HL-60 (cell line): ENCODE measurements at regions not wholly inside any gene's neighbourhood (a gene's known extent, or its start where the extent isn't known, plus 50 kb on each side); places are given as distances from the start of the nearest gene placed in this dataset.

Experiments used
- DNase-seq, 2 experiments: peaks; one replicate each; pipeline ENCODE4 v3.0.0-alpha.2; 2010 to 2020; ENCODE audit warnings: low read depth in 1 of 2, low spot score in 1 of 2
- H3K27ac ChIP-seq: fragments of 250-450 bp; sonication (Bioruptor Pico); replicated peaks from 2 replicates; pipeline ENCODE4 v1.5.1; 2020; ENCODE audit warnings: mild to moderate bottlenecking, moderate library complexity
- H3K27me3 ChIP-seq: fragments of 250-450 bp; sonication (Bioruptor Pico); 2 replicates; pipeline ENCODE4 v1.5.1; 2021; ENCODE audit warnings: mild to moderate bottlenecking, moderate library complexity; ENCODE audit not compliant: insufficient read depth, poor library complexity, severe bottlenecking
- H3K4me3 ChIP-seq: replicated peaks from 2 replicates; pipeline ENCODE4 v1.5.1; 2011; ENCODE audit warnings: mild to moderate bottlenecking, control low read depth, low read length; ENCODE audit not compliant: insufficient read depth
- CTCF ChIP-seq: IDR thresholded peaks from one replicate; pipeline ENCODE4 v1.5.1; 2011; ENCODE audit warnings: low read length, control low read depth, inconsistent platforms; ENCODE audit not compliant: insufficient read depth
- GABPA ChIP-seq: IDR thresholded peaks from 2 replicates; pipeline ENCODE4 v1.6.1; 2012; ENCODE audit warnings: low read depth
- POLR2AphosphoS5 ChIP-seq: IDR thresholded peaks from 2 replicates; pipeline ENCODE4 v1.6.1; 2012; ENCODE audit warnings: low read depth
- SPI1 ChIP-seq: IDR thresholded peaks from 2 replicates; pipeline ENCODE4 v1.6.1; 2012; ENCODE audit warnings: low read depth, mild to moderate bottlenecking, borderline replicate concordance
- TF ChIP-seq, protein P1 (sequence below): IDR thresholded peaks from 2 replicates; pipeline ENCODE4 v1.6.1; 2012; ENCODE audit warnings: low read depth; ENCODE audit not compliant: insufficient replicate concordance

- Histone ChIP-seq H3K27me3 (no peaks in the 10 kb centered on the region), H3K27ac (no peak overlapping the region), H3K4me3 (no peak overlapping the region)
- DNase-seq = no peak
- TF ChIP-seq POLR2AphosphoS5 = no peak
Observed at GRCh38 chr6:18663011-18663410, 275.9 kb downstream of the RNF144B start.

DNA sequence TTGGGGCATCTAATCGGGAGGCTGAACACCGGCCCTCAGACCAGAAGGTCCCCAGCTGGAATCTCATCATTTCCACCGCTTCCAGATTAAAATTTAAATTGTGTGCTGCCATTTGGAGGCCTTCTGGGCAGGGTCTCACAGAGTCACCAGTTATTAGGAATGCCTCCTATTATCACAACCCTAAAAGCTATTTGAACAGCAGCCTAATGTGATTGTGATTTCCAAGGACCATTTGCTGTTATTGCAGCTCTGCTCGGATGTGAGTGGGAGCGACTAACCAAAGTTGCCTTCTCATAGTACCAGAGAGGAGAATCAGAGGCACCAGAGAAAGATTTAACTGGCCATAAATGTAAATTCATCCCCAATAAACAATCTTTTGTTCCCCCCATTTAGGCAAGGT lies 277.3 kb downstream of the RNF144B start:
- TF ChIP-seq GABPA = no peak
- TF ChIP-seq CTCF = no peak
- TF ChIP-seq, protein P1, sequence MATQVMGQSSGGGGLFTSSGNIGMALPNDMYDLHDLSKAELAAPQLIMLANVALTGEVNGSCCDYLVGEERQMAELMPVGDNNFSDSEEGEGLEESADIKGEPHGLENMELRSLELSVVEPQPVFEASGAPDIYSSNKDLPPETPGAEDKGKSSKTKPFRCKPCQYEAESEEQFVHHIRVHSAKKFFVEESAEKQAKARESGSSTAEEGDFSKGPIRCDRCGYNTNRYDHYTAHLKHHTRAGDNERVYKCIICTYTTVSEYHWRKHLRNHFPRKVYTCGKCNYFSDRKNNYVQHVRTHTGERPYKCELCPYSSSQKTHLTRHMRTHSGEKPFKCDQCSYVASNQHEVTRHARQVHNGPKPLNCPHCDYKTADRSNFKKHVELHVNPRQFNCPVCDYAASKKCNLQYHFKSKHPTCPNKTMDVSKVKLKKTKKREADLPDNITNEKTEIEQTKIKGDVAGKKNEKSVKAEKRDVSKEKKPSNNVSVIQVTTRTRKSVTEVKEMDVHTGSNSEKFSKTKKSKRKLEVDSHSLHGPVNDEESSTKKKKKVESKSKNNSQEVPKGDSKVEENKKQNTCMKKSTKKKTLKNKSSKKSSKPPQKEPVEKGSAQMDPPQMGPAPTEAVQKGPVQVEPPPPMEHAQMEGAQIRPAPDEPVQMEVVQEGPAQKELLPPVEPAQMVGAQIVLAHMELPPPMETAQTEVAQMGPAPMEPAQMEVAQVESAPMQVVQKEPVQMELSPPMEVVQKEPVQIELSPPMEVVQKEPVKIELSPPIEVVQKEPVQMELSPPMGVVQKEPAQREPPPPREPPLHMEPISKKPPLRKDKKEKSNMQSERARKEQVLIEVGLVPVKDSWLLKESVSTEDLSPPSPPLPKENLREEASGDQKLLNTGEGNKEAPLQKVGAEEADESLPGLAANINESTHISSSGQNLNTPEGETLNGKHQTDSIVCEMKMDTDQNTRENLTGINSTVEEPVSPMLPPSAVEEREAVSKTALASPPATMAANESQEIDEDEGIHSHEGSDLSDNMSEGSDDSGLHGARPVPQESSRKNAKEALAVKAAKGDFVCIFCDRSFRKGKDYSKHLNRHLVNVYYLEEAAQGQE = no peak
- TF ChIP-seq SPI1 = no peak
- TF ChIP-seq POLR2AphosphoS5 = no peak
- no peak for DNase-seq
- no peaks in the 10 kb centered on the region for H3K27me3 ChIP-seq
- H3K27ac ChIP-seq = no peak overlapping the region
- no peak overlapping the region for H3K4me3 ChIP-seq

GRCh38 chr6:18667612-18668011 lies 280.5 kb downstream of the RNF144B start:
- DNase-seq = no peak
- Histone ChIP-seq H3K27me3 (no peaks in the 10 kb centered on the region), H3K4me3 (no peak overlapping the region), H3K27ac (no peak overlapping the region)
- TF ChIP-seq CTCF (no peak), GABPA (no peak), POLR2AphosphoS5 (no peak), SPI1 (no peak)
- TF ChIP-seq, protein P1 = no peak

GRCh38 chr6:18668994-18669393 lies 281.8 kb downstream of the RNF144B start:
- DNase-seq = no peak
- H3K27me3 ChIP-seq = no peaks in the 10 kb centered on the region
- H3K4me3 ChIP-seq = no peak overlapping the region
- H3K27ac ChIP-seq = no peak overlapping the region
- TF ChIP-seq SPI1 = no peak
- no peak for TF ChIP-seq CTCF
- TF ChIP-seq, protein P1 = no peak
